Neural cell (in vitro differentiated cells): ENCODE measurements at regions not wholly inside any gene's neighbourhood (a gene's known extent, or its start where the extent isn't known, plus 50 kb on each side); places are given as distances from the start of the nearest gene placed in this dataset.

ENCODE experiments used
- H2AFZ ChIP-seq: fragments of 200-600, 300-800 bp; sonication (generic), shearing (Covaris generic); 2 replicates; pipeline ENCODE4 v1.6.0; 2014; ENCODE audit warnings: low read depth, mild to moderate bottlenecking, antibody characterized with exemption, low read length, moderate library complexity
- H3F3A ChIP-seq: fragments of 200-600 bp; shearing (Covaris generic); 2 replicates; pipeline ENCODE4 v1.6.1; 2016; ENCODE audit warnings: mild to moderate bottlenecking, moderate library complexity, mixed read lengths, antibody characterized with exemption, low read length; ENCODE audit not compliant: insufficient read depth, poor library complexity, severe bottlenecking
- H3K27ac ChIP-seq: fragments of 200-600, 300-800 bp; sonication (generic), shearing (Covaris generic); 2 replicates; pipeline ENCODE4 v1.5.1; 2014; ENCODE audit warnings: mild to moderate bottlenecking, low read length, moderate library complexity
- H3K27me3 ChIP-seq: fragments of 300-800, 200-600 bp; sonication (generic), shearing (Covaris generic); 2 replicates; pipeline ENCODE4 v1.6.0; 2014; ENCODE audit warnings: mild to moderate bottlenecking, low read depth, low read length, moderate library complexity; ENCODE audit not compliant: insufficient read depth
- H3K36me3 ChIP-seq: fragments of 300-800, 200-600 bp; sonication (generic), shearing (Covaris generic); 2 replicates; pipeline ENCODE4 v1.5.1; 2014; ENCODE audit warnings: mild to moderate bottlenecking, antibody characterized with exemption, low read length, moderate library complexity; ENCODE audit not compliant: insufficient read depth
- H3K4me2 ChIP-seq: fragments of 300-800, 200-600 bp; sonication (generic), shearing (Covaris generic); 2 replicates; pipeline ENCODE4 v1.6.0; 2014; ENCODE audit warnings: mild to moderate bottlenecking, low read length
- H3K4me3 ChIP-seq: fragments of 300-800, 200-600 bp; sonication (generic), shearing (Covaris generic); 2 replicates; pipeline ENCODE4 v1.5.1; 2014; ENCODE audit warnings: mild to moderate bottlenecking, low read length, moderate library complexity
- H3K79me2 ChIP-seq: fragments of 200-600 bp; shearing (Covaris generic); replicated peaks from 2 replicates; pipeline ENCODE4 v1.6.0; 2014; ENCODE audit warnings: mild to moderate bottlenecking, low read length, moderate library complexity; ENCODE audit not compliant: insufficient read depth
- H3K9ac ChIP-seq: fragments of 300-800, 200-600 bp; sonication (generic), shearing (Covaris generic); 2 replicates; pipeline ENCODE4 v1.6.1; 2016; ENCODE audit warnings: mild to moderate bottlenecking, low read length, mixed read lengths
- H3K9me2 ChIP-seq: fragments of 200-600 bp; shearing (Covaris generic); 2 replicates; pipeline ENCODE4 v1.6.1; 2016; ENCODE audit warnings: mild to moderate bottlenecking, low read length, mixed read lengths; ENCODE audit not compliant: insufficient read depth
- H3K9me3 ChIP-seq: fragments of 200-600, 300-800 bp; sonication (generic), shearing (Covaris generic); 2 replicates; pipeline ENCODE4 v1.6.1; 2016; ENCODE audit warnings: mild to moderate bottlenecking, mixed run types, low read length, moderate library complexity, mixed read lengths
- H4K20me1 ChIP-seq: fragments of 200-600 bp; shearing (Covaris generic); 2 replicates; pipeline ENCODE4 v1.6.1; 2016; ENCODE audit warnings: mild to moderate bottlenecking, mixed run types; ENCODE audit not compliant: insufficient read depth
- CTCF ChIP-seq: fragments of 450-650 bp; IDR thresholded peaks from 2 replicates; pipeline ENCODE4 v1.5.1; 2014; ENCODE audit warnings: antibody characterized with exemption, mild to moderate bottlenecking, moderate library complexity; ENCODE audit not compliant: poor library complexity, severe bottlenecking
- EP300 ChIP-seq: fragments of 450-650 bp; conservative IDR thresholded peaks from 2 replicates; pipeline ENCODE4 v1.6.1; 2014; ENCODE audit warnings: antibody characterized with exemption, mild to moderate bottlenecking, moderate library complexity; ENCODE audit not compliant: poor library complexity, severe bottlenecking
- EZH2 ChIP-seq: fragments of 200-600, 300-800 bp; shearing (Covaris generic), sonication (generic); IDR thresholded peaks from 2 replicates; pipeline ENCODE4 v1.6.1; 2014; ENCODE audit warnings: antibody characterized with exemption, low read length, borderline replicate concordance, mild to moderate bottlenecking; ENCODE audit not compliant: insufficient read depth, poor library complexity, severe bottlenecking
- MXI1 ChIP-seq: fragments of 450-650 bp; conservative IDR thresholded peaks from 2 replicates; pipeline ENCODE4 v1.6.1; 2014; ENCODE audit warnings: antibody characterized with exemption, mild to moderate bottlenecking; ENCODE audit not compliant: poor library complexity, severe bottlenecking
- POLR2AphosphoS5 ChIP-seq: IDR thresholded peaks from 2 replicates; pipeline ENCODE4 v1.6.1; 2012
- RAD21 ChIP-seq: fragments of 450-650 bp; conservative IDR thresholded peaks from 2 replicates; pipeline ENCODE4 v1.6.1; 2014; ENCODE audit warnings: antibody characterized with exemption, mild to moderate bottlenecking, moderate library complexity
- REST ChIP-seq: IDR thresholded peaks from 2 replicates; pipeline ENCODE4 v1.6.1; 2012; ENCODE audit warnings: borderline replicate concordance
- SMC3 ChIP-seq: fragments of 450-650 bp; conservative IDR thresholded peaks from 2 replicates; pipeline ENCODE4 v1.6.1; 2014; ENCODE audit warnings: antibody characterized with exemption, mild to moderate bottlenecking, moderate library complexity; ENCODE audit not compliant: poor library complexity
- TAF1 ChIP-seq: IDR thresholded peaks from 2 replicates; pipeline ENCODE4 v1.6.1; 2012; ENCODE audit warnings: low read depth

- no peaks in the 10 kb centered on the region for H3K79me2 ChIP-seq
- no peaks in the 10 kb centered on the region for H4K20me1 ChIP-seq
- H3K9ac ChIP-seq = no peak overlapping the region
- H3K36me3 ChIP-seq = no peaks in the 10 kb centered on the region
- H2AFZ ChIP-seq = no peak overlapping the region
- no peaks in the 10 kb centered on the region for H3F3A ChIP-seq
- no peak overlapping the region for H3K4me3 ChIP-seq
- no peaks in the 10 kb centered on the region for H3K27me3 ChIP-seq
- no peak overlapping the region for H3K27ac ChIP-seq
- no peak overlapping the region for H3K4me2 ChIP-seq
- TF ChIP-seq EP300 (peak; percentile 16), EZH2 (no peak), RAD21 (no peak), REST (no peak), POLR2AphosphoS5 (peak; percentile 17)
- H3K9me2 ChIP-seq = no peaks in the 10 kb centered on the region
- H3K9me3 ChIP-seq = no peaks in the 10 kb centered on the region
Observed at GRCh38 chr13:21966014-21966413, 295.1 kb downstream of the FGF9 start.

- Histone ChIP-seq H3F3A (no peaks in the 10 kb centered on the region), H3K27ac (no peak overlapping the region), H2AFZ (no peak overlapping the region), H3K27me3 (no peaks in the 10 kb centered on the region), H4K20me1 (no peaks in the 10 kb centered on the region), H3K4me2 (no peak overlapping the region), H3K4me3 (no peak overlapping the region), H3K79me2 (no peaks in the 10 kb centered on the region), H3K9ac (no peak overlapping the region), H3K9me3 (no peaks in the 10 kb centered on the region), H3K36me3 (no peaks in the 10 kb centered on the region), H3K9me2 (no peaks in the 10 kb centered on the region)
- TF ChIP-seq EZH2 = no peak
- TF ChIP-seq POLR2AphosphoS5 = no peak
- no peak for TF ChIP-seq CTCF
- no peak for TF ChIP-seq MXI1
- no peak for TF ChIP-seq REST
- TF ChIP-seq EP300 = no peak
- no peak for TF ChIP-seq RAD21
- TF ChIP-seq TAF1 = no peak
- no peak for TF ChIP-seq SMC3
Observed at GRCh38 chr13:21967871-21968270, 297.0 kb downstream of the FGF9 start.
